Caco-2 (cell line): ENCODE measurements at regions not wholly inside any gene's neighbourhood (a gene's known extent, or its start where the extent isn't known, plus 50 kb on each side); places are given as distances from the start of the nearest gene placed in this dataset.

Experiments used
- BruUV-seq: library from RNA; stranded (reverse); fragments of 400-500 nt; replicated peaks from 2 replicates; lab custom pipeline; 2021; lab: Mats Ljungman, UMichigan
- CTCF ChIA-PET: fragments of 300-600 bp; sonication (Branson Sonifier 250); formaldehyde crosslinking; loops from one replicate; lab custom pipeline; 2022; ENCODE audit warnings: antibody characterized with exemption; lab: Charles Lee
- POLR2A ChIA-PET: fragments of 300-600 bp; sonication (Branson Sonifier 250); formaldehyde crosslinking; loops from one replicate; lab custom pipeline; 2022; ENCODE audit warnings: antibody characterized with exemption; lab: Charles Lee
- DNase-seq, 2 experiments: peaks; one replicate each; pipeline versions ENCODE4 v3.0.0 to v3.0.0-alpha.2; 2020 to 2022
- H3K27me3 ChIP-seq: replicated peaks from 2 replicates; pipeline ENCODE4 v1.6.0; 2011; ENCODE audit warnings: low read length; ENCODE audit not compliant: control insufficient read depth, insufficient read depth
- H3K36me3 ChIP-seq: 2 replicates; pipeline ENCODE4 v1.5.1; 2011; ENCODE audit warnings: low read length; ENCODE audit not compliant: control insufficient read depth, insufficient read depth
- H3K4me1 ChIP-seq: fragments of 250-450 bp; sonication (Bioruptor Pico); 2 replicates; pipeline ENCODE4 v1.5.1; 2020; ENCODE audit warnings: mild to moderate bottlenecking
- H3K4me3 ChIP-seq: 2 replicates; pipeline ENCODE4 v1.5.1; 2011; ENCODE audit warnings: low read depth, mild to moderate bottlenecking, control low read depth, low read length
- H3K9me3 ChIP-seq: fragments of 250-450 bp; sonication (Bioruptor Pico); 2 replicates; pipeline ENCODE4 v1.5.1; 2020; ENCODE audit warnings: mild to moderate bottlenecking, moderate library complexity
- H3K27ac Mint-ChIP-seq: one replicate; pipeline ENCODE4 v1.8.0; 2022; ENCODE audit warnings: mixed read lengths; ENCODE audit not compliant: unreplicated experiment
- H3K27me3 Mint-ChIP-seq: one replicate; pipeline ENCODE4 v1.8.0; 2022; ENCODE audit warnings: mixed read lengths; ENCODE audit not compliant: insufficient read depth, unreplicated experiment
- H3K36me3 Mint-ChIP-seq: one replicate; pipeline ENCODE4 v1.8.0; 2022; ENCODE audit warnings: mild to moderate bottlenecking, mixed read lengths; ENCODE audit not compliant: insufficient read depth, unreplicated experiment
- H3K4me1 Mint-ChIP-seq: one replicate; pipeline ENCODE4 v1.8.0; 2022; ENCODE audit warnings: low read depth, mixed read lengths; ENCODE audit not compliant: unreplicated experiment
- H3K4me3 Mint-ChIP-seq: one replicate; pipeline ENCODE4 v1.8.0; 2022; ENCODE audit warnings: mild to moderate bottlenecking, moderate library complexity, mixed read lengths; ENCODE audit not compliant: unreplicated experiment
- H3K9me3 Mint-ChIP-seq: one replicate; pipeline ENCODE4 v1.8.0; 2022; ENCODE audit warnings: mixed read lengths; ENCODE audit not compliant: unreplicated experiment
- intact Hi-C: fragments of 100-400 bp; cut with micrococcal nuclease; formaldehyde crosslinking; loops from one replicate; pipeline ENCODE4 v1.10.0; 2022; ENCODE audit not compliant: unreplicated experiment
- TF ChIP-seq, protein P1 (sequence below), 2 experiments: fragments of 200-600 bp in 1 of 2; IDR thresholded peaks; 1 replicate in 1 of 2; 2 replicates in 1 of 2; pipeline versions ENCODE4 v1.5.1 to v1.8.0; 2011 to 2022; ENCODE audit warnings: antibody characterized with exemption in 1 of 2, control low read depth in 1 of 2, inconsistent platforms in 1 of 2, low read depth in 1 of 2, low read length in 1 of 2, mild to moderate bottlenecking in 1 of 2, moderate library complexity in 1 of 2; ENCODE audit not compliant: insufficient read depth in 1 of 2, severe bottlenecking in 1 of 2, unreplicated experiment in 1 of 2

DNA sequence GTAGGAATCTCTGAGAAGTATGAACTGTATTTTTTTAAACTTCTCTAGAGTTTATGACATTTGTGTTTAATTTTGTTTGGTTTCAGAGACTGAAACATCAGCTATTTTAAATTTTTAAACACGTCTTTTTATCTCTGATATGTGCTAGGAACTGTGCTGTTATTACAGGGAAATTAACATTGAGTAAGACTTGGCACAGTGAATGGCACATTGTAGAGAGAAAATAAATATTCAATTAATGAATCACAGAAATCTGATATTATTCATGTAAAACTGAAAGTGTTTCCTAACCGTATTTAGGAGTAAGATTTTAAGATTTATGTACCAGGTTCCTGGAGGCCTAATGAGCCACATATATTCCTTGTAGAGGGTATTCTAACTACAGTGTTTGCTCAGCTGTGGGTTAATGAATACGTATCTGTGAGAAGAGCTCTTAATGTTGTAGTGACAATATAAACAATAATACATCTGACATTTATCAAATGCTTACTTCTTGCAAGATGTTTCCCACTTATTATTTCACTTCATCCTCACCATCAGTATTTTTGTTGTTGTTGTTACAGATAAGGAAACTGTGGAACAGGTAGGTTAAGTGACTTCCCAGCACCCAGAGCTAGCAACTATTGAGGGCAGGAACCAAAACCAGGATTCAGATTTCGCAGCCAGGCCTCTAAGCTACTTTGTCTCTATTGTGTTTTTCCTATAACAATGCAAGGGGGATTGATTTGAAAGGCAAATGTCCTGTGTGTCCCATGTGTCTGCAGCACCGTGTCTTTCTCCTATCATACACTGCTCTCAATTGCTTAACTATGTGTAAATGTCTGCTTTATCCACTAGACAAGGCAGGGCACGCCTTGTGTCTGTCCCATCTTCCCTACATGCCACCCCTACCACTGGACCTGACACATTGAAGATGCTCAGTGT, 121.1 kb upstream of the FAM9C start:
- no peak overlapping the region for H3K4me3 ChIP-seq
- TF ChIP-seq, protein P1, sequence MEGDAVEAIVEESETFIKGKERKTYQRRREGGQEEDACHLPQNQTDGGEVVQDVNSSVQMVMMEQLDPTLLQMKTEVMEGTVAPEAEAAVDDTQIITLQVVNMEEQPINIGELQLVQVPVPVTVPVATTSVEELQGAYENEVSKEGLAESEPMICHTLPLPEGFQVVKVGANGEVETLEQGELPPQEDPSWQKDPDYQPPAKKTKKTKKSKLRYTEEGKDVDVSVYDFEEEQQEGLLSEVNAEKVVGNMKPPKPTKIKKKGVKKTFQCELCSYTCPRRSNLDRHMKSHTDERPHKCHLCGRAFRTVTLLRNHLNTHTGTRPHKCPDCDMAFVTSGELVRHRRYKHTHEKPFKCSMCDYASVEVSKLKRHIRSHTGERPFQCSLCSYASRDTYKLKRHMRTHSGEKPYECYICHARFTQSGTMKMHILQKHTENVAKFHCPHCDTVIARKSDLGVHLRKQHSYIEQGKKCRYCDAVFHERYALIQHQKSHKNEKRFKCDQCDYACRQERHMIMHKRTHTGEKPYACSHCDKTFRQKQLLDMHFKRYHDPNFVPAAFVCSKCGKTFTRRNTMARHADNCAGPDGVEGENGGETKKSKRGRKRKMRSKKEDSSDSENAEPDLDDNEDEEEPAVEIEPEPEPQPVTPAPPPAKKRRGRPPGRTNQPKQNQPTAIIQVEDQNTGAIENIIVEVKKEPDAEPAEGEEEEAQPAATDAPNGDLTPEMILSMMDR (IDR thresholded peaks at IDR 0.05; ENCODE audit: insufficient read depth in 1 of 2, low read depth in 1 of 2, low read length in 1 of 2, severe bottlenecking in 1 of 2, unreplicated experiment in 1 of 2), result no peak

DNA sequence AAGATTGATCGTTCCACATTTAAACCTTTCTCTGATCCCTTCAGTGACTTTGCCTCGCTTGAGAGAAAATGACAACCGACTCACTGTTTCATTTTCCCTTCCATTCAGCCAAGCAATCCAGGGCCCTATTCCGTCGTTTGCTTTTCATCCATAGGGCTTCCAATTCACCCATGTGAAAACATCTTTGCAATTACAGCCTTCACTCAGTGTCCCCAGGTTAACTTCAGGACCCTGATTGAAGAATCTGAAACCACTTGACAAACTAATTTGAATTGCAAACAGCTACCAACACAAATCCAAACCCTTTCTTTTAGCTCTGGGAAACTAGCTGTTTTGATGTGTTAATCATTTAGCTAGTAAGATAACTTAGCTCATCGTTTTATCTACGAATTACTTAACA, 120.2 kb upstream of the FAM9C start:
- ChIA-PET POLR2A (no interaction called here), CTCF (interaction anchor here (1.0 kb wide), 1 partner anchor 218 kb away, joined by 3 read pairs; no protein-coding TSS in a partner anchor)
- intact Hi-C loops, result no loop called here
- Mint-ChIP-seq H3K4me1 (peaks cover 21% of the 10 kb centered on the region), H3K27ac (peak overlapping the region; percentile 86), H3K36me3 (no peaks in the 10 kb centered on the region), H3K9me3 (no peaks in the 10 kb centered on the region), H3K27me3 (no peaks in the 10 kb centered on the region), H3K4me3 (peak overlapping the region; percentile 72)
- H3K27me3 ChIP-seq, result no peaks in the 10 kb centered on the region
- TF ChIP-seq, protein P1 (IDR thresholded peaks at IDR 0.05; ENCODE audit: insufficient read depth in 1 of 2, low read depth in 1 of 2, low read length in 1 of 2, severe bottlenecking in 1 of 2, unreplicated experiment in 1 of 2), result no peak
- peak in 1 of 2 experiments; percentile 2 for DNase-seq
- peaks cover 14% of the 10 kb centered on the region; the same call in 1 of the 2 replicates for H3K4me1 ChIP-seq
- H3K36me3 ChIP-seq, result no peaks in the 10 kb centered on the region
- no peaks in the 10 kb centered on the region for H3K9me3 ChIP-seq
- H3K4me3 ChIP-seq, result no peak overlapping the region
- no TSS peak for BruUV-seq

More for the DNA sequence above, 121.1 kb upstream of the FAM9C start:
- no peaks in the 10 kb centered on the region for H3K36me3 Mint-ChIP-seq
- H3K27ac Mint-ChIP-seq, result peak overlapping the region; percentile 71
- H3K4me3 Mint-ChIP-seq, result no peak overlapping the region
- CTCF ChIA-PET, result interaction anchor here (1.0 kb wide), 1 partner anchor 219 kb away, joined by 3 read pairs; no protein-coding TSS in a partner anchor
- intact Hi-C loops, result no loop called here
- POLR2A ChIA-PET, result no interaction called here
- DNase-seq, result no peak
- no peaks in the 10 kb centered on the region for H3K36me3 ChIP-seq
- H3K9me3 Mint-ChIP-seq, result no peaks in the 10 kb centered on the region
- no peaks in the 10 kb centered on the region for H3K27me3 ChIP-seq
- H3K27me3 Mint-ChIP-seq, result no peaks in the 10 kb centered on the region
- BruUV-seq, result no TSS peak
- H3K4me1 Mint-ChIP-seq, result peaks cover 21% of the 10 kb centered on the region
- peaks cover 14% of the 10 kb centered on the region; the same call in 1 of the 2 replicates for H3K4me1 ChIP-seq
- H3K9me3 ChIP-seq, result no peaks in the 10 kb centered on the region

DNA sequence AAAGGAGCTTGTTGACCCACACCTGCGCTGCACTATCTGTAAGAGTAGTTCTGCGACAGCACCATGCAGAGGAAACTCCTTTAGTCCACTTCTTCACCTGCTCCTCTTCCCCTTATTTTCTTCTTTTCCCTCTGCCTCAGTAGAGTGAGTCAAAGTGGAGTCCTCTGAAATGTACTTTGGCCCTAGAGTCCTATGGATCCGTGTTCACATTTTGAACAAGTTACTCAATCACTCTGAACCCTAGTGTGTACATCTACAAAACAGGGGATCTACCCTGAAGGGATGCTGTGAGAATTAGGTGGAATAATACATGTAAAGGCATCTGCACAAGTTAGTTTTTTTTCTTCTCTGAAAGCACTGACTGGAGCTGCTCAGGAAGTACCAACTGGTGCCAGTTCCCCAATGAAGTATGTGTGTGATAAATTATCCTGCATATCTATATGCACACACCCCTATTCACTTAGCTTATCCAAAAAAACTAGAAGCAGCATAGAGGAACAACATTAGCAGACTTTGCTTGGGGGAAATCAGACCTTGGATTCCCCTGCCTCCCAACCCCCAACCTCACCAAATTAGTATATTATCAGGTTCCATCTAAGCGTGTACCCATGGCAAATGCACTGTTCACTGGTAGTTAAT, 118.5 kb upstream of the FAM9C start:
- Histone ChIP-seq H3K27me3 (no peaks in the 10 kb centered on the region), H3K36me3 (no peaks in the 10 kb centered on the region), H3K4me1 (peaks cover 14% of the 10 kb centered on the region; the same call in 1 of the 2 replicates), H3K9me3 (no peaks in the 10 kb centered on the region), H3K4me3 (no peak overlapping the region)
- DNase-seq, result no peak
- BruUV-seq, result no TSS peak
- no peaks in the 10 kb centered on the region for H3K9me3 Mint-ChIP-seq
- H3K27me3 Mint-ChIP-seq, result no peaks in the 10 kb centered on the region
- intact Hi-C loops, result no loop called here
- H3K27ac Mint-ChIP-seq, result no peak overlapping the region
- peaks cover 21% of the 10 kb centered on the region for H3K4me1 Mint-ChIP-seq
- TF ChIP-seq, protein P1 (IDR thresholded peaks at IDR 0.05; ENCODE audit: insufficient read depth in 1 of 2, low read depth in 1 of 2, low read length in 1 of 2, severe bottlenecking in 1 of 2, unreplicated experiment in 1 of 2), result no peak
- H3K4me3 Mint-ChIP-seq, result peak overlapping the region; percentile 14
- ChIA-PET CTCF (no interaction called here), POLR2A (no interaction called here)
- no peaks in the 10 kb centered on the region for H3K36me3 Mint-ChIP-seq
